ENCODE measurements at regions not wholly inside any gene's neighbourhood (a gene's known extent, or its start where the extent isn't known, plus 50 kb on each side); places are given as distances from the start of the nearest gene placed in this dataset.

DNA sequence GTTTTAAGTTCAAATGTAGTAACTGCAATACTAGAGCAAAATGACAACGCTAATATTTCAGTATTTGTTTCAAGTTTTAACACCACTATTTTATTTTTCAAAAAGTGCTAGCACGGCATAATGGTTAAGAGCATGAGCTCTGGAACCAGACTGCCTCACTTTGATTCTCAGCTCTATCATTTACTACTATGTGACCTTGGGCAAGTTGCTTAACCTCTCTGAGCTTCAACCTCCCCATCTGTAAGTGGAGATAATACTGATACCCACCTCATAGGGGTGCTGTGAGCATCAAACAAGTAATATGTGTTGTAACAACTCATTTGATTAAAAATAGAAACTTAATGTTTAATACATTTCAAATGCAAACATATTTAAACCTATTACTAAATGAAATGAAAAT, 115.4 kb upstream of the NPHP3 start:
- Histone ChIP-seq H3K79me2 (ENCODE audit: control insufficient read depth, insufficient read depth, low read length) (no peaks in the 10 kb centered on the region), H3K4me2 (ENCODE audit: extremely low read depth, insufficient read depth, low read length) (no peak overlapping the region), H3K4me3 (replicated peaks in 1 of 4; ENCODE audit: control extremely low read depth in 1 of 4, insufficient read depth in 1 of 4, low read depth in 3 of 4, low read length in 4 of 4) (no peak overlapping the region), H3K9me3 (ENCODE audit: control insufficient read depth, insufficient read depth, low read depth, low read length) (no peaks in the 10 kb centered on the region), H3K36me3 (ENCODE audit: control insufficient read depth, insufficient read depth, low read length) (no peaks in the 10 kb centered on the region), H3K9ac (ENCODE audit: insufficient read depth, low read length) (no peak overlapping the region), H3K4me1 (ENCODE audit: control insufficient read depth, extremely low read depth, insufficient read depth, low read length) (no peaks in the 10 kb centered on the region), H4K20me1 (ENCODE audit: control insufficient read depth, extremely low read depth, insufficient read depth, low read length) (no peaks in the 10 kb centered on the region), H3K27ac (ENCODE audit: insufficient read depth, low read length) (no peak overlapping the region), H2AFZ (ENCODE audit: low read length) (no peak overlapping the region), H3K27me3 (ENCODE audit: control insufficient read depth, insufficient read depth, low read length) (no peaks in the 10 kb centered on the region)
- TF ChIP-seq, protein P1, sequence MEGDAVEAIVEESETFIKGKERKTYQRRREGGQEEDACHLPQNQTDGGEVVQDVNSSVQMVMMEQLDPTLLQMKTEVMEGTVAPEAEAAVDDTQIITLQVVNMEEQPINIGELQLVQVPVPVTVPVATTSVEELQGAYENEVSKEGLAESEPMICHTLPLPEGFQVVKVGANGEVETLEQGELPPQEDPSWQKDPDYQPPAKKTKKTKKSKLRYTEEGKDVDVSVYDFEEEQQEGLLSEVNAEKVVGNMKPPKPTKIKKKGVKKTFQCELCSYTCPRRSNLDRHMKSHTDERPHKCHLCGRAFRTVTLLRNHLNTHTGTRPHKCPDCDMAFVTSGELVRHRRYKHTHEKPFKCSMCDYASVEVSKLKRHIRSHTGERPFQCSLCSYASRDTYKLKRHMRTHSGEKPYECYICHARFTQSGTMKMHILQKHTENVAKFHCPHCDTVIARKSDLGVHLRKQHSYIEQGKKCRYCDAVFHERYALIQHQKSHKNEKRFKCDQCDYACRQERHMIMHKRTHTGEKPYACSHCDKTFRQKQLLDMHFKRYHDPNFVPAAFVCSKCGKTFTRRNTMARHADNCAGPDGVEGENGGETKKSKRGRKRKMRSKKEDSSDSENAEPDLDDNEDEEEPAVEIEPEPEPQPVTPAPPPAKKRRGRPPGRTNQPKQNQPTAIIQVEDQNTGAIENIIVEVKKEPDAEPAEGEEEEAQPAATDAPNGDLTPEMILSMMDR (conservative IDR thresholded peaks at IDR 0.05 in 1 of 2, IDR thresholded peaks at IDR 0.05 in 1 of 2; ENCODE audit: low read depth in 1 of 2, low read length in 2 of 2) = no peak
- TF ChIP-seq EZH2 (IDR thresholded peaks at IDR 0.05; ENCODE audit: low read length, missing control alignments) = no peak
- no peak for DNase-seq (ENCODE audit: low read depth in 2 of 2)

DNA sequence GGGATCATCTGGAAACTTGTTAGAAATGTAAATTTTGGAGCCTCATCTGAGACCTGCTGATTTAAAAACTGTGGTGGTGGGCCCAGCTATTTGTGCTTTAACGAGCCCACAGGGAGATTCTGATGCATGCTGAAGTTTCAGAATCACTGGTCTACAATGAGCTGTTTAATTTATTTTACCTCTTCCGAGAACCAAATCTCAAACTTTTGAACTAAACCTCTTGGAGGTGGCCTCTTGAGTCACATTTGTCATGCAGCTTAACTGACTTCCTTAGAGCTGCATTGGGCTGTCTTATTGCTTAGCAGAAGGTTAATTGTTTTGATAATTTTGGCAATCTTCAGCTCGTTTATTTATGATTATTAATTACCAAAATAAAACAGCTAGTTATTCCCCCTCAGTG, 112.1 kb upstream of the NPHP3 start:
- no peak for DNase-seq (ENCODE audit: low read depth in 2 of 2)
- no peak for TF ChIP-seq EZH2 (IDR thresholded peaks at IDR 0.05; ENCODE audit: low read length, missing control alignments)
- TF ChIP-seq, protein P1 (conservative IDR thresholded peaks at IDR 0.05 in 1 of 2, IDR thresholded peaks at IDR 0.05 in 1 of 2; ENCODE audit: low read depth in 1 of 2, low read length in 2 of 2) = no peak
- Histone ChIP-seq H3K27me3 (ENCODE audit: control insufficient read depth, insufficient read depth, low read length) (no peaks in the 10 kb centered on the region), H3K9ac (ENCODE audit: insufficient read depth, low read length) (no peak overlapping the region), H3K4me3 (replicated peaks in 1 of 4; ENCODE audit: control extremely low read depth in 1 of 4, insufficient read depth in 1 of 4, low read depth in 3 of 4, low read length in 4 of 4) (no peak overlapping the region), H3K4me1 (ENCODE audit: control insufficient read depth, extremely low read depth, insufficient read depth, low read length) (no peaks in the 10 kb centered on the region), H3K4me2 (ENCODE audit: extremely low read depth, insufficient read depth, low read length) (no peak overlapping the region), H3K9me3 (ENCODE audit: control insufficient read depth, insufficient read depth, low read depth, low read length) (no peaks in the 10 kb centered on the region), H2AFZ (ENCODE audit: low read length) (no peak overlapping the region), H3K27ac (ENCODE audit: insufficient read depth, low read length) (no peak overlapping the region), H3K79me2 (ENCODE audit: control insufficient read depth, insufficient read depth, low read length) (no peaks in the 10 kb centered on the region), H3K36me3 (ENCODE audit: control insufficient read depth, insufficient read depth, low read length) (no peaks in the 10 kb centered on the region), H4K20me1 (ENCODE audit: control insufficient read depth, extremely low read depth, insufficient read depth, low read length) (no peaks in the 10 kb centered on the region)

DNA sequence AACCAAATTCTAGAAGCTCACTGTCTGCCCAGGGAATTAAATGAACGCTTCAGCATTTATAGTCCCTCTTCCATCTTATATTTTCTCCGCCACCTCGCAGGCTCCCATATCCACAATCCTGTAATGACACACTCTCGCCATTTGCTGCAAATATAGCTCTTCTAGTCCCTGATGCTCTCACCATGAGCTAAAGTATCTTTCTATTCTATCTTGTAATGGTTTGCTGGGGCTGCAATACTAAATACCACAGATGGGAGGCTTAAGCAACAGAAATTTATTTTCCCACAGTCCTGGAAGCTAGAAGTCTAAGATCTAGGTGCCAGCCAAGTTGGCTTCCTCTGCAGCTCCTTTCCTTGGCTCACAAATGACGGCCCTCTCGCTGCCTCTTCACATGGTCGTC, 106.9 kb upstream of the NPHP3 start:
- Histone ChIP-seq H3K36me3 (ENCODE audit: control insufficient read depth, insufficient read depth, low read length) (no peaks in the 10 kb centered on the region), H3K4me3 (replicated peaks in 1 of 4; ENCODE audit: control extremely low read depth in 1 of 4, insufficient read depth in 1 of 4, low read depth in 3 of 4, low read length in 4 of 4) (no peak overlapping the region), H3K27me3 (ENCODE audit: control insufficient read depth, insufficient read depth, low read length) (no peaks in the 10 kb centered on the region), H3K9ac (ENCODE audit: insufficient read depth, low read length) (no peak overlapping the region), H4K20me1 (ENCODE audit: control insufficient read depth, extremely low read depth, insufficient read depth, low read length) (no peaks in the 10 kb centered on the region), H3K4me1 (ENCODE audit: control insufficient read depth, extremely low read depth, insufficient read depth, low read length) (no peaks in the 10 kb centered on the region), H3K9me3 (ENCODE audit: control insufficient read depth, insufficient read depth, low read depth, low read length) (no peaks in the 10 kb centered on the region), H3K27ac (ENCODE audit: insufficient read depth, low read length) (no peak overlapping the region), H3K79me2 (ENCODE audit: control insufficient read depth, insufficient read depth, low read length) (no peaks in the 10 kb centered on the region), H3K4me2 (ENCODE audit: extremely low read depth, insufficient read depth, low read length) (no peak overlapping the region), H2AFZ (ENCODE audit: low read length) (no peak overlapping the region)
- no peak for TF ChIP-seq EZH2 (IDR thresholded peaks at IDR 0.05; ENCODE audit: low read length, missing control alignments)
- TF ChIP-seq, protein P1 (conservative IDR thresholded peaks at IDR 0.05 in 1 of 2, IDR thresholded peaks at IDR 0.05 in 1 of 2; ENCODE audit: low read depth in 1 of 2, low read length in 2 of 2) = no peak
- DNase-seq (ENCODE audit: low read depth in 2 of 2) = no peak

Data from fibroblast of lung (primary cell).